Breast epithelium (tissue), 3 donors: ENCODE measurements at regions not wholly inside any gene's neighbourhood (a gene's known extent, or its start where the extent isn't known, plus 50 kb on each side); places are given as distances from the start of the nearest gene placed in this dataset.

Experiments used
- CTCF ChIP-seq, 3 donors: fragments of 450-650 bp; IDR thresholded peaks; one replicate each; pipeline ENCODE4 v1.5.1; 2016 to 2017; ENCODE audit warnings: antibody characterized with exemption in 3 of 3, mild to moderate bottlenecking in 3 of 3, moderate library complexity in 3 of 3
- POLR2A ChIP-seq: fragments of 450-650 bp; IDR thresholded peaks from one replicate; pipeline ENCODE4 v1.6.1; 2016; ENCODE audit warnings: antibody characterized with exemption, mild to moderate bottlenecking, moderate library complexity
- POLR2AphosphoS5 ChIP-seq, 3 donors: sonication (generic); formaldehyde crosslinking; IDR thresholded peaks; one replicate each; pipeline ENCODE4 v1.6.1; 2017; ENCODE audit warnings: antibody characterized with exemption in 3 of 3

GRCh38 chr3:160115387-160115786 lies 109.8 kb upstream of the C3orf80 start:
- no peak for TF ChIP-seq CTCF (IDR thresholded peaks at IDR 0.05)
- TF ChIP-seq POLR2A: no peak
- no peak for TF ChIP-seq POLR2AphosphoS5 (IDR thresholded peaks at IDR 0.05)
